ENCODE measurements at regions not wholly inside any gene's neighbourhood (a gene's known extent, or its start where the extent isn't known, plus 50 kb on each side); places are given as distances from the start of the nearest gene placed in this dataset.

GRCh38 chr13:23488442-23488841 is 54.9 kb upstream of the SACS start:
- DNase-seq: peak; percentile 33 to 77

- DNase-seq: no peak
These were observed 62.8 kb upstream of the SACS start for GRCh38 chr13:23496255-23496654.

- DNase-seq: no peak
These were observed 63.7 kb upstream of the SACS start for GRCh38 chr13:23497191-23497590.

GRCh38 chr13:23500849-23501248 is 67.3 kb upstream of the SACS start:
- DNase-seq: no peak

- DNase-seq: no peak
These were observed 66.0 kb upstream of the TNFRSF19 start for GRCh38 chr13:23504180-23504579.

GRCh38 chr13:23505007-23505406 is 65.2 kb upstream of the TNFRSF19 start:
- no peak for DNase-seq

GRCh38 chr13:23506071-23506806 is 64.0 kb upstream of the TNFRSF19 start:
- no peak for DNase-seq

- DNase-seq: no peak
These were observed 63.4 kb upstream of the TNFRSF19 start for GRCh38 chr13:23506807-23507291.

- no peak for DNase-seq
These were observed 60.2 kb upstream of the TNFRSF19 start for GRCh38 chr13:23509781-23510543.

GRCh38 chr13:23510544-23510916 is 59.7 kb upstream of the TNFRSF19 start:
- DNase-seq: no peak

GRCh38 chr13:23510979-23511735 is 59.1 kb upstream of the TNFRSF19 start:
- no peak for DNase-seq

GRCh38 chr13:23512762-23513395 is 57.3 kb upstream of the TNFRSF19 start:
- no peak for DNase-seq

- DNase-seq: no peak
These were observed 56.8 kb upstream of the TNFRSF19 start for GRCh38 chr13:23513455-23513854.

- no peak for DNase-seq
These were observed 56.1 kb upstream of the TNFRSF19 start for GRCh38 chr13:23514076-23514475.

- DNase-seq: no peak
These were observed 55.1 kb upstream of the TNFRSF19 start for GRCh38 chr13:23515116-23515515.

GRCh38 chr13:23516190-23516589 is 54.0 kb upstream of the TNFRSF19 start:
- no peak for DNase-seq

GRCh38 chr13:23516702-23517101 is 53.5 kb upstream of the TNFRSF19 start:
- DNase-seq: no peak

GRCh38 chr13:23518231-23518630 is 52.0 kb upstream of the TNFRSF19 start:
- DNase-seq: no peak

Data from NCI-H2081 (cell line).